HEK293 (cell line): ENCODE measurements at regions not wholly inside any gene's neighbourhood (a gene's known extent, or its start where the extent isn't known, plus 50 kb on each side); places are given as distances from the start of the nearest gene placed in this dataset.

Source experiments
- CTCF ChIA-PET: fragments of 350-600 bp; formaldehyde crosslinking; extraction: SDS; loops from one replicate; lab custom pipeline; 2021; ENCODE audit warnings: antibody characterized with exemption; lab: Yijun Ruan, JAX
- POLR2A ChIA-PET: fragments of 300-600 bp; formaldehyde crosslinking; extraction: SDS; loops from one replicate; lab custom pipeline; 2020; ENCODE audit warnings: antibody characterized with exemption, inconsistent platforms; lab: Yijun Ruan, JAX
- H3K27ac ChIP-seq: fragments of 200-500 bp; sonication (Bioruptor generic); 2 replicates; pipeline ENCODE4 v1.5.1; 2014; ENCODE audit warnings: low read depth, low read length, control low read depth, inconsistent platforms; ENCODE audit errors: extremely low read depth
- H3K36me3 ChIP-seq, 2 experiments: fragments of 200-500 bp in 1 of 2; sonication (Bioruptor generic) in 1 of 2; 1 replicate in 1 of 2; 2 replicates in 1 of 2; pipeline ENCODE4 v1.5.1; 2014 to 2017; ENCODE audit warnings: inconsistent platforms in 2 of 2, low read length in 2 of 2; ENCODE audit not compliant: control insufficient read depth in 2 of 2, insufficient read depth in 1 of 2
- H3K4me1 ChIP-seq: fragments of 200-500 bp; sonication (Bioruptor generic); 2 replicates; pipeline ENCODE4 v1.5.1; 2014; ENCODE audit warnings: mild to moderate bottlenecking, low read length, inconsistent platforms; ENCODE audit not compliant: control insufficient read depth, insufficient read depth
- H3K4me3 ChIP-seq: 2 replicates; pipeline ENCODE4 v1.5.1; 2011; ENCODE audit warnings: low read depth, mild to moderate bottlenecking, control low read depth, low read length, moderate library complexity
- H3K9me3 ChIP-seq: fragments of 200-500 bp; sonication (Bioruptor generic); 2 replicates; pipeline ENCODE4 v1.5.1; 2014; ENCODE audit warnings: low read depth, low read length, inconsistent platforms; ENCODE audit not compliant: control insufficient read depth, insufficient read depth
- ELK4 ChIP-seq: IDR thresholded peaks from 2 replicates; pipeline ENCODE4 v1.6.1; 2011; ENCODE audit warnings: mild to moderate bottlenecking, low read depth, low read length, borderline replicate concordance
- GFI1B ChIP-seq: fragments of 450-650 bp; formaldehyde crosslinking; IDR thresholded peaks from 2 replicates; pipeline ENCODE4 v1.5.1; 2016; ENCODE audit warnings: missing biosample characterization, missing genetic modification characterization
- HIC1 ChIP-seq: fragments of 450-650 bp; formaldehyde crosslinking; IDR thresholded peaks from 2 replicates; pipeline ENCODE4 v1.5.1; 2016; ENCODE audit warnings: missing biosample characterization, missing genetic modification characterization
- IKZF3 ChIP-seq: fragments of 450-650 bp; IDR thresholded peaks from 2 replicates; pipeline ENCODE4 v1.5.0; 2018; ENCODE audit warnings: missing biosample characterization, mild to moderate bottlenecking, missing genetic modification characterization, moderate library complexity
- REPIN1 ChIP-seq: fragments of 450-650 bp; formaldehyde crosslinking; IDR thresholded peaks from 2 replicates; pipeline ENCODE4 v1.5.1; 2017; ENCODE audit warnings: missing biosample characterization, missing genetic modification characterization, low read depth
- SP3 ChIP-seq: fragments of 450-650 bp; formaldehyde crosslinking; IDR thresholded peaks from 2 replicates; pipeline ENCODE4 v1.5.1; 2016; ENCODE audit warnings: missing biosample characterization, missing genetic modification characterization
- TSHZ1 ChIP-seq: fragments of 450-650 bp; formaldehyde crosslinking; IDR thresholded peaks from 2 replicates; pipeline ENCODE4 v1.5.1; 2016; ENCODE audit warnings: missing biosample characterization, missing genetic modification characterization, borderline replicate concordance
- ZBTB10 ChIP-seq: fragments of 450-650 bp; formaldehyde crosslinking; IDR thresholded peaks from 2 replicates; pipeline ENCODE4 v1.5.1; 2016; ENCODE audit warnings: missing biosample characterization, missing genetic modification characterization
- ZFHX2 ChIP-seq: fragments of 450-650 bp; formaldehyde crosslinking; conservative IDR thresholded peaks from 2 replicates; pipeline ENCODE4 v1.5.1; 2016; ENCODE audit warnings: missing biosample characterization, missing genetic modification characterization
- ZNF138 ChIP-seq: fragments of 450-650 bp; formaldehyde crosslinking; IDR thresholded peaks from 2 replicates; pipeline ENCODE4 v1.5.1; 2016; ENCODE audit warnings: missing biosample characterization, missing genetic modification characterization, borderline replicate concordance
- ZNF174 ChIP-seq: fragments of 450-650 bp; formaldehyde crosslinking; IDR thresholded peaks from 2 replicates; pipeline ENCODE4 v1.5.0; 2017; ENCODE audit warnings: missing biosample characterization, mild to moderate bottlenecking, missing genetic modification characterization
- ZNF2 ChIP-seq: fragments of 450-650 bp; formaldehyde crosslinking; IDR thresholded peaks from 2 replicates; pipeline ENCODE4 v1.5.1; 2016; ENCODE audit warnings: missing biosample characterization, missing genetic modification characterization
- ZNF211 ChIP-seq: fragments of 450-650 bp; formaldehyde crosslinking; IDR thresholded peaks from 2 replicates; pipeline ENCODE4 v1.5.1; 2016; ENCODE audit warnings: low read depth, missing biosample characterization, missing genetic modification characterization
- ZNF350 ChIP-seq: fragments of 450-650 bp; formaldehyde crosslinking; IDR thresholded peaks from 2 replicates; pipeline ENCODE4 v1.5.0; 2017; ENCODE audit warnings: missing biosample characterization, mild to moderate bottlenecking, missing genetic modification characterization
- ZNF433 ChIP-seq: fragments of 450-650 bp; formaldehyde crosslinking; IDR thresholded peaks from 2 replicates; pipeline ENCODE4 v1.5.1; 2016; ENCODE audit warnings: missing biosample characterization, missing genetic modification characterization, low read depth
- ZNF548 ChIP-seq: fragments of 450-650 bp; formaldehyde crosslinking; IDR thresholded peaks from 2 replicates; pipeline ENCODE4 v1.5.1; 2016; ENCODE audit warnings: missing biosample characterization, missing genetic modification characterization
- ZNF777 ChIP-seq: fragments of 450-650 bp; formaldehyde crosslinking; IDR thresholded peaks from 2 replicates; pipeline ENCODE4 v1.5.1; 2017; ENCODE audit warnings: missing biosample characterization, missing genetic modification characterization, borderline replicate concordance

- POLR2A ChIA-PET = no interaction called here
- no peak for TF ChIP-seq ELK4
- TF ChIP-seq SP3 (tag by site-specific recombination) = no peak
- TF ChIP-seq ZNF138 (tag by site-specific recombination) = no peak
- TF ChIP-seq ZNF777 = no peak
- no peak for TF ChIP-seq HIC1 (tag by site-specific recombination)
- TF ChIP-seq GFI1B (tag by site-specific recombination) = no peak
- no peak for TF ChIP-seq ZNF433 (tag by site-specific recombination)
- TF ChIP-seq ZBTB10 (tag by site-specific recombination) = no peak
- TF ChIP-seq IKZF3 = no peak
- no peak for TF ChIP-seq ZNF350 (tag by site-specific recombination)
- TF ChIP-seq ZNF548 (tag by site-specific recombination) = no peak
- TF ChIP-seq TSHZ1 (tag by site-specific recombination) = no peak
- TF ChIP-seq REPIN1 (tag by site-specific recombination) = no peak
- TF ChIP-seq, all 188 proteins: peak for 0
- no peaks in the 10 kb centered on the region; the same call in 1 of the 2 replicates for H3K4me1 ChIP-seq
- no peaks in the 10 kb centered on the region for H3K36me3 ChIP-seq
- no peaks in the 10 kb centered on the region for H3K9me3 ChIP-seq
- H3K27ac ChIP-seq = no peak overlapping the region
- CTCF ChIA-PET = interaction anchor here (1.2 to 2.7 kb wide), 5 partner anchors 8 to 266 kb away, joined by 4 to 15 read pairs (median 6); no protein-coding TSS in a partner anchor
- no peak overlapping the region for H3K4me3 ChIP-seq
Measured at GRCh38 chr9:79135681-79136415, 435.9 kb upstream of the TLE4 start.

- no peak for TF ChIP-seq ZNF211 (tag by site-specific recombination)
- no peak for TF ChIP-seq ZNF2 (tag by site-specific recombination)
- no peak for TF ChIP-seq ZNF174 (tag by site-specific recombination)
- no peak for TF ChIP-seq ZFHX2 (tag by site-specific recombination)
- H3K4me3 ChIP-seq = no peak overlapping the region
- no peaks in the 10 kb centered on the region for H3K4me1 ChIP-seq
- POLR2A ChIA-PET = no interaction called here
- no peaks in the 10 kb centered on the region for H3K36me3 ChIP-seq
- CTCF ChIA-PET = no interaction called here
- no peak overlapping the region for H3K27ac ChIP-seq
- no peaks in the 10 kb centered on the region for H3K9me3 ChIP-seq
Measured at GRCh38 chr9:79140751-79141150, 431.0 kb upstream of the TLE4 start.
